Fibroblast of skin of left biceps (primary cell): ENCODE measurements at regions not wholly inside any gene's neighbourhood (a gene's known extent, or its start where the extent isn't known, plus 50 kb on each side); places are given as distances from the start of the nearest gene placed in this dataset.
"Not testable (repeated sequence)": the region's sequence is repeated elsewhere in the genome, so short reads cannot be mapped to it uniquely, and the experiment has no call there.

Source experiments
- DNase-seq, 2 experiments: peaks; one replicate each; pipeline ENCODE4 v3.0.0-alpha.2; 2013; ENCODE audit warnings: low read depth in 2 of 2

- DNase-seq, result no peak
These were observed 71.1 kb downstream of the FAM50B start for GRCh38 chr6:3920321-3920720.

- DNase-seq, result no peak
These were observed 72.5 kb downstream of the FAM50B start for GRCh38 chr6:3921663-3922062.

GRCh38 chr6:3922619-3923018 is 73.4 kb downstream of the FAM50B start:
- DNase-seq, result not testable (repeated sequence)

GRCh38 chr6:3925223-3926149 is 76.3 kb downstream of the FAM50B start:
- DNase-seq, result not testable (repeated sequence)

- DNase-seq, result no peak
These were observed 76.9 kb downstream of the FAM50B start for GRCh38 chr6:3926150-3926482.

GRCh38 chr6:3928111-3928510 is 78.9 kb downstream of the FAM50B start:
- no peak for DNase-seq

- DNase-seq, result peak; percentile 68 to 75
These were observed 80.2 kb downstream of the FAM50B start for GRCh38 chr6:3929281-3929798.

- no peak for DNase-seq
These were observed 88.3 kb downstream of the FAM50B start for GRCh38 chr6:3937438-3937837.

- no peak for DNase-seq
These were observed 89.7 kb downstream of the FAM50B start for GRCh38 chr6:3938715-3939367.

- DNase-seq, result no peak
These were observed 90.3 kb downstream of the FAM50B start for GRCh38 chr6:3939368-3939958.

GRCh38 chr6:3939964-3940363 is 90.8 kb downstream of the FAM50B start:
- DNase-seq, result no peak

- no peak for DNase-seq
These were observed 91.5 kb downstream of the FAM50B start for GRCh38 chr6:3940703-3941102.

- no peak for DNase-seq
These were observed 94.2 kb downstream of the FAM50B start for GRCh38 chr6:3943331-3943765.

GRCh38 chr6:3944246-3944645 is 95.1 kb downstream of the FAM50B start:
- DNase-seq, result no peak

GRCh38 chr6:3946778-3947177 is 97.6 kb downstream of the FAM50B start:
- DNase-seq, result no peak

GRCh38 chr6:3948866-3949265 is 99.7 kb downstream of the FAM50B start:
- DNase-seq, result no peak

- DNase-seq, result no peak
These were observed 100.3 kb downstream of the FAM50B start for GRCh38 chr6:3949521-3949920.

- no peak for DNase-seq
These were observed 106.9 kb downstream of the FAM50B start for GRCh38 chr6:3956054-3956453.

GRCh38 chr6:3957321-3957720 is 108.1 kb downstream of the FAM50B start:
- no peak for DNase-seq

- no peak for DNase-seq
These were observed 109.1 kb downstream of the FAM50B start for GRCh38 chr6:3958255-3958654.

GRCh38 chr6:3959385-3959784 is 110.2 kb downstream of the FAM50B start:
- DNase-seq, result no peak

- DNase-seq, result no peak
These were observed 111.7 kb downstream of the FAM50B start for GRCh38 chr6:3960754-3961361.
